ENCODE measurements at regions not wholly inside any gene's neighbourhood (a gene's known extent, or its start where the extent isn't known, plus 50 kb on each side); places are given as distances from the start of the nearest gene placed in this dataset.

DNA sequence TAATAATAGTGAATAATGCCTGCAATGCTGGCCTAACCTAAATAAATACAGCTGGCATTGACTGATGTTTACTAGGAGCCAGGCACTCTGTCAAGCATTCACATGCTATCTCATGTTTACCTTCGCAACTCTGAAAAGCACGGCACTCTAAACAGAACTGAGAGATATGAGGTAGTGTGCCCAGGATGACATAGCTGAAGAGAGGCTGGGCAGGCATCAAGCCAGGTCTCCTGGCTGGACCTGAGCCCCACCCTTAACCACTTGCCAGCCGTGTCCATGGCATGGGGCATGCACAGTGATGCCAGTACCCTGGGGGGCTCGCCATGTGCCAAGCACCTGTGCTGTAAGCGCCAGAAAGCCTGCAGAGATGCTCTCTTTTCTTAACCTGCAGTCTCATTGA is 119.4 kb upstream of the MVB12B start:
- no peaks in the 10 kb centered on the region for H3K79me2 ChIP-seq (ENCODE audit: control insufficient read depth, insufficient read depth, low read length)
- CTCF ChIA-PET, result no interaction called here

More for the DNA sequence above, 119.4 kb upstream of the MVB12B start:
- dilution Hi-C loops (cut with MboI; ENCODE audit: extremely low pct_ligation_motif_present, low sequenced_read_pairs) (no loop called here), intact Hi-C loops (cut with micrococcal nuclease) (no loop called here)
- TF ChIP-seq, protein P1, sequence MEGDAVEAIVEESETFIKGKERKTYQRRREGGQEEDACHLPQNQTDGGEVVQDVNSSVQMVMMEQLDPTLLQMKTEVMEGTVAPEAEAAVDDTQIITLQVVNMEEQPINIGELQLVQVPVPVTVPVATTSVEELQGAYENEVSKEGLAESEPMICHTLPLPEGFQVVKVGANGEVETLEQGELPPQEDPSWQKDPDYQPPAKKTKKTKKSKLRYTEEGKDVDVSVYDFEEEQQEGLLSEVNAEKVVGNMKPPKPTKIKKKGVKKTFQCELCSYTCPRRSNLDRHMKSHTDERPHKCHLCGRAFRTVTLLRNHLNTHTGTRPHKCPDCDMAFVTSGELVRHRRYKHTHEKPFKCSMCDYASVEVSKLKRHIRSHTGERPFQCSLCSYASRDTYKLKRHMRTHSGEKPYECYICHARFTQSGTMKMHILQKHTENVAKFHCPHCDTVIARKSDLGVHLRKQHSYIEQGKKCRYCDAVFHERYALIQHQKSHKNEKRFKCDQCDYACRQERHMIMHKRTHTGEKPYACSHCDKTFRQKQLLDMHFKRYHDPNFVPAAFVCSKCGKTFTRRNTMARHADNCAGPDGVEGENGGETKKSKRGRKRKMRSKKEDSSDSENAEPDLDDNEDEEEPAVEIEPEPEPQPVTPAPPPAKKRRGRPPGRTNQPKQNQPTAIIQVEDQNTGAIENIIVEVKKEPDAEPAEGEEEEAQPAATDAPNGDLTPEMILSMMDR (IDR thresholded peaks at IDR 0.05; ENCODE audit: extremely low read depth in 1 of 2, insufficient read depth in 1 of 2, low read depth in 1 of 2, low read length in 2 of 2), result no peak
- TF ChIP-seq POLR2AphosphoS5 (IDR thresholded peaks at IDR 0.05; ENCODE audit: insufficient read depth, low read depth, low read length) (no peak), MYC (IDR thresholded peaks at IDR 0.05; ENCODE audit: low read depth, low read length) (no peak), GATA2 (IDR thresholded peaks at IDR 0.05; ENCODE audit: insufficient read depth, insufficient read length, low read depth, low read length) (no peak), FOS (IDR thresholded peaks at IDR 0.05; ENCODE audit: borderline replicate concordance, insufficient read depth, low read length) (no peak), JUN (IDR thresholded peaks at IDR 0.05; ENCODE audit: borderline replicate concordance, insufficient read depth, insufficient read length, low read depth) (no peak), POLR2A (IDR thresholded peaks at IDR 0.05; ENCODE audit: low read depth, low read length) (no peak), EZH2 (IDR thresholded peaks at IDR 0.05; ENCODE audit: borderline replicate concordance, low read depth, low read length, severe bottlenecking) (no peak)
- TF ChIP-seq, protein P2, sequence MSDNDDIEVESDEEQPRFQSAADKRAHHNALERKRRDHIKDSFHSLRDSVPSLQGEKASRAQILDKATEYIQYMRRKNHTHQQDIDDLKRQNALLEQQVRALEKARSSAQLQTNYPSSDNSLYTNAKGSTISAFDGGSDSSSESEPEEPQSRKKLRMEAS (IDR thresholded peaks at IDR 0.05; ENCODE audit: insufficient read depth, insufficient read length), result no peak
- no peak overlapping the region for H3K4me3 ChIP-seq (replicated peaks in 1 of 3; ENCODE audit: insufficient read depth in 1 of 3, low read depth in 1 of 3, low read length in 3 of 3)
- no peaks in the 10 kb centered on the region for H3K9me3 ChIP-seq (replicated peaks; ENCODE audit: control insufficient read depth, insufficient read depth, low read length)
- FAIRE-seq (no peak), DNase-seq (ENCODE audit: low read depth, low spot score) (no peak)
- H3K36me3 ChIP-seq (ENCODE audit: control insufficient read depth in 2 of 2, extremely low read depth in 1 of 2, insufficient read depth in 2 of 2, low read length in 2 of 2), result no peaks in the 10 kb centered on the region
- no peaks in the 10 kb centered on the region for H4K20me1 ChIP-seq (replicated peaks; ENCODE audit: control insufficient read depth, extremely low read depth, insufficient read depth, low read length)
- H2AFZ ChIP-seq (ENCODE audit: low read depth, low read length), result no peak overlapping the region
- no peaks in the 10 kb centered on the region for H3K4me1 ChIP-seq (ENCODE audit: control insufficient read depth, extremely low read depth, insufficient read depth, low read length)
- H3K27ac ChIP-seq (ENCODE audit: insufficient read depth, low read depth, low read length), result no peak overlapping the region
- H3K9ac ChIP-seq (replicated peaks; ENCODE audit: extremely low read depth, insufficient read depth, low read length), result no peak overlapping the region
- POLR2A ChIA-PET, result no interaction called here
- no peak overlapping the region for H3K4me2 ChIP-seq (ENCODE audit: insufficient read depth, low read length)
- no peaks in the 10 kb centered on the region for H3K9me1 ChIP-seq (replicated peaks; ENCODE audit: control insufficient read depth, extremely low read depth, insufficient read depth, low read length)
- peaks cover 9% of the 10 kb centered on the region in 2 experiments for H3K27me3 ChIP-seq (ENCODE audit: control insufficient read depth in 2 of 2, insufficient read depth in 2 of 2, low read length in 2 of 2)
- BruUV-seq (replicated peaks), result no TSS peak

Measured in endothelial cell of umbilical vein (primary cell).